NB4 (cell line): ENCODE measurements at regions not wholly inside any gene's neighbourhood (a gene's known extent, or its start where the extent isn't known, plus 50 kb on each side); places are given as distances from the start of the nearest gene placed in this dataset.

ENCODE experiments used
- DNase-seq: peaks from one replicate; pipeline ENCODE4 v3.0.0; 2010; ENCODE audit warnings: low read depth
- H3K4me3 ChIP-seq: one replicate; pipeline ENCODE4 v1.5.1; 2011; ENCODE audit warnings: mild to moderate bottlenecking, low read depth, low read length, moderate library complexity
- CTCF ChIP-seq: IDR thresholded peaks from one replicate; pipeline ENCODE4 v1.5.1; 2012; ENCODE audit warnings: low read depth, low read length
- MYC ChIP-seq: IDR thresholded peaks from 2 replicates; pipeline ENCODE4 v1.6.1; 2011; ENCODE audit warnings: low read depth, low read length
- POLR2A ChIP-seq: IDR thresholded peaks from 2 replicates; pipeline ENCODE4 v1.6.1; 2011; ENCODE audit warnings: mild to moderate bottlenecking; ENCODE audit not compliant: insufficient read length; ENCODE audit errors: extremely low read depth
- TF ChIP-seq, protein P1 (sequence below): IDR thresholded peaks from 2 replicates; pipeline ENCODE4 v1.6.1; 2011; ENCODE audit warnings: low read depth, low read length

DNA sequence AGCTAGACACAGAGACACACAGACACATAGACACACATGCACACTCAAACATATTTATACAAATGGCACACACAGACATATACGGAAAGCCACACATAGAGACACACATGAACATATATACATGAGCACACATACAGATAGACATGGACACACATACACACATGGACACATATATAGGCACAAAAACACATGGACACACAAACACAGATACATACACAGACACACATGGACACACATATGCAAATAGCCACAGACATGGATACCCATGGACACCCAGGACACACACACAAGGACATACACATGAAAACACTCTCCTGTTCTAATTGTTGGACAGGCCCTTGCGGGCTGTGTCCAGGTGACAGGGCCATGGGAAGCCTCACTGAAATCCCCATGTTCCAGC lies 160.1 kb downstream of the IRS1 start:
- DNase-seq, result no peak
- TF ChIP-seq POLR2A (no peak), MYC (no peak), CTCF (no peak)
- TF ChIP-seq, protein P1, sequence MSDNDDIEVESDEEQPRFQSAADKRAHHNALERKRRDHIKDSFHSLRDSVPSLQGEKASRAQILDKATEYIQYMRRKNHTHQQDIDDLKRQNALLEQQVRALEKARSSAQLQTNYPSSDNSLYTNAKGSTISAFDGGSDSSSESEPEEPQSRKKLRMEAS, result no peak

DNA sequence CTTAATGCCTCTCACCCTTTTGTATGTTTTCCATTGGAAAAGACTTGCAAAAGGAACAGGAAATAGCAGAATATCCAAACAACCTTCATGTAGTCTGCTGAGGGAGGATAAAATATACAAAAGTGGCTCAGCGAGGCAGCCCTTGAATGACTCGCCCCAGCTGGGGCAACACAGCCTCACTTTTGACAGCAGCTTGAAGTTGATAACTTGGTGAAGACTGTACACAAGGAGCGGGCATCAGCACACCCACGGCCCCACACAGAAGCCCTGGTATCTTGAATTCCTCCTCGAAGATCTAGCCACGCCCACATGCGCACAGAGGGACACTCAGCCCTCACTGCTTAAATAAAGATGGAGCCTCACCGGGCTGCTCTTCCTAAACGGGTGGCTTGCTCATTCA lies 161.0 kb downstream of the IRS1 start:
- no peak overlapping the region for H3K4me3 ChIP-seq
- TF ChIP-seq MYC (no peak), CTCF (no peak), POLR2A (no peak)
- TF ChIP-seq, protein P1, result no peak
- no peak for DNase-seq

More for the DNA sequence above, 160.1 kb downstream of the IRS1 start:
- no peak overlapping the region for H3K4me3 ChIP-seq

GRCh38 chr2:226637383-226637782 lies 162.2 kb downstream of the IRS1 start:
- TF ChIP-seq CTCF (no peak), MYC (no peak), POLR2A (no peak)
- TF ChIP-seq, protein P1, result no peak
- DNase-seq, result no peak

DNA sequence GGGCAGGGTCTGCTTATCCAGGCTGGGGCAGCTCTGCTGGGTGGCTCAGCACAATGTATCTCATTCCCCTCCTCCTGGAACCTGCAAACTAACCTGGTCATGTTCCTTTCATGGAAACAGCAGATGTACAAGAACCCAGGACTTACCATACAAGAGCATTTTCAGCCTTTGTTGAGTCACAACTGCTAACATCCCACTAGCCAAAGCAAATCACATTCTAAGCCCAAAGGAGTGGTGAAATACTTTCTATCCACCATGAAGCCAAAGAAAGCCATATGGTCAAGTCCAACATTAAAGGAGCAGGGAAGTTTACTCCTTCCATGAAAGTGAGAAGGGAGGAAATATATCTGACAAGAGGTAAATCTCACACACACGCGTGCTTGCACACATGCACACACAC lies 163.0 kb downstream of the IRS1 start:
- H3K4me3 ChIP-seq, result no peak overlapping the region
- TF ChIP-seq, protein P1, result no peak
- no peak for TF ChIP-seq POLR2A
- no peak for TF ChIP-seq MYC
- TF ChIP-seq CTCF, result no peak
- no peak for DNase-seq

More at GRCh38 chr2:226637383-226637782, 162.2 kb downstream of the IRS1 start:
- H3K4me3 ChIP-seq, result no peak overlapping the region

GRCh38 chr2:226634943-226635604 lies 164.5 kb downstream of the IRS1 start:
- no peak for DNase-seq
- TF ChIP-seq POLR2A (no peak), MYC (no peak), CTCF (no peak)
- TF ChIP-seq, protein P1, result no peak
- H3K4me3 ChIP-seq, result no peak overlapping the region

DNA sequence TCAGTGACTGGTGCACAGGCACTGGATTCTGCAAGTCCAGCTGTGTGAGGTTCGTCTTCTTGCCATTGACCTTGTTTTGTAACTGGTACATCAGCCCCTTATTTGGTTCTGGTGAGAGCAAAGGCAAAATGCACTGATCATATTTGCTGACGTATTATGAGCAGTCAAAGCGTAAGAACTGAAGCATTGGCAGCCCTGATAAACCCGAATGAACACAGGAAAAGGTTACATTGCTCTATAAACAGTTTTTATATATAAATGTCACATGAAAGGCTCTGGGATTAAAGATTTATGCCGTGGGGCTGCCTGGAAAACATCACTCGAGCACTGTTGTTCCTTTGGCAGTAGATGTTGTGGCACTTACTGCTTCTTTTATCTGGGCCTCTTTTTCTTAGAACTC lies 167.9 kb downstream of the IRS1 start:
- no peak for DNase-seq
- TF ChIP-seq MYC (no peak), POLR2A (no peak), CTCF (no peak)
- TF ChIP-seq, protein P1, result no peak
- no peak overlapping the region for H3K4me3 ChIP-seq
